HEK293 (cell line): ENCODE measurements at regions not wholly inside any gene's neighbourhood (a gene's known extent, or its start where the extent isn't known, plus 50 kb on each side); places are given as distances from the start of the nearest gene placed in this dataset.

Experiments used
- BCL11A ChIP-seq: fragments of 450-650 bp; formaldehyde crosslinking; IDR thresholded peaks from 2 replicates; pipeline ENCODE4 v1.5.1; 2016; ENCODE audit warnings: low read depth, missing biosample characterization, missing genetic modification characterization
- YY1 ChIP-seq: fragments of 450-650 bp; formaldehyde crosslinking; IDR thresholded peaks from 2 replicates; pipeline ENCODE4 v1.5.1; 2018; ENCODE audit warnings: missing biosample characterization, missing genetic modification characterization
- ZBTB8A ChIP-seq: fragments of 450-650 bp; formaldehyde crosslinking; IDR thresholded peaks from 2 replicates; pipeline ENCODE4 v1.5.1; 2016; ENCODE audit warnings: missing biosample characterization, missing genetic modification characterization
- ZNF274 ChIP-seq, 2 experiments: fragments of 200-500 bp in 1 of 2; fragments of 450-650 bp in 1 of 2; sonication (Bioruptor generic) in 1 of 2; formaldehyde crosslinking in 1 of 2; IDR thresholded peaks; 2 replicates each; pipeline versions ENCODE4 v1.5.1 to v1.6.1; 2014 to 2016; ENCODE audit warnings: borderline replicate concordance in 1 of 2, inconsistent platforms in 1 of 2, low read length in 1 of 2, missing biosample characterization in 1 of 2, missing genetic modification characterization in 1 of 2
- ZNF324 ChIP-seq: fragments of 450-650 bp; formaldehyde crosslinking; IDR thresholded peaks from 2 replicates; pipeline ENCODE4 v1.5.1; 2016; ENCODE audit warnings: missing biosample characterization, missing genetic modification characterization
- ZNF404 ChIP-seq: fragments of 450-650 bp; formaldehyde crosslinking; IDR thresholded peaks from 2 replicates; pipeline ENCODE4 v1.5.1; 2017; ENCODE audit warnings: missing biosample characterization, missing genetic modification characterization
- ZNF423 ChIP-seq: fragments of 450-650 bp; formaldehyde crosslinking; IDR thresholded peaks from 2 replicates; pipeline ENCODE4 v1.5.1; 2016; ENCODE audit warnings: missing biosample characterization, missing genetic modification characterization
- TF ChIP-seq, protein P1 (sequence below): fragments of 450-650 bp; formaldehyde crosslinking; IDR thresholded peaks from 2 replicates; pipeline ENCODE4 v1.5.1; 2016; ENCODE audit warnings: missing biosample characterization, missing genetic modification characterization
- TF ChIP-seq, protein P2 (sequence below): fragments of 450-650 bp; formaldehyde crosslinking; optimal IDR thresholded peaks from 2 replicates; pipeline ENCODE3; 2016; ENCODE audit warnings: missing biosample characterization, mild to moderate bottlenecking, missing genetic modification characterization
- TF ChIP-seq, protein P3 (sequence below): fragments of 450-650 bp; formaldehyde crosslinking; IDR thresholded peaks from 2 replicates; pipeline ENCODE4 v1.5.1; 2016; ENCODE audit warnings: missing biosample characterization, missing genetic modification characterization

DNA sequence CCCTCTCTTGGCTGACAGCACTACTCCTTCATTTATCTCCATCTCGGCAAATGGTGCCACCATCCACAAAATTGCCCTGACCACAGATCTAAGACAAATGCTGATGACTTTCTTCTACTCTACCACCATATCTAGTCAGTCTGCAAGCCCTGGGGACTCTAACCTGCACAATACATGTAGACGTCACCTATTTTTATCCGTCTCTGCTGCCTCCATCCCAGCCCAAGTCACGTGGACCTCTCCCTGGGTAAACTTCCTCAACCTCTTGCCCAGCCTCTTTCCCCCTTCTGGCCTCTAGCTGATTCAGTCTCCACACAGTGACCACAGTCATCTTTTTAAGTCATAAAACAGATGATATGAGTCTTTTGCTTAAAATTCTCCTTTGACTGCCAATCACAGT is 1203.0 kb downstream of the AACS start:
- TF ChIP-seq ZBTB8A, result no peak
- TF ChIP-seq ZNF274 (IDR thresholded peaks at IDR 0.05; ENCODE audit: low read length), result no peak
- TF ChIP-seq ZNF274 (tag by site-specific recombination; IDR thresholded peaks at IDR 0.05; ENCODE audit: borderline replicate concordance), result no peak
- TF ChIP-seq, protein P1, sequence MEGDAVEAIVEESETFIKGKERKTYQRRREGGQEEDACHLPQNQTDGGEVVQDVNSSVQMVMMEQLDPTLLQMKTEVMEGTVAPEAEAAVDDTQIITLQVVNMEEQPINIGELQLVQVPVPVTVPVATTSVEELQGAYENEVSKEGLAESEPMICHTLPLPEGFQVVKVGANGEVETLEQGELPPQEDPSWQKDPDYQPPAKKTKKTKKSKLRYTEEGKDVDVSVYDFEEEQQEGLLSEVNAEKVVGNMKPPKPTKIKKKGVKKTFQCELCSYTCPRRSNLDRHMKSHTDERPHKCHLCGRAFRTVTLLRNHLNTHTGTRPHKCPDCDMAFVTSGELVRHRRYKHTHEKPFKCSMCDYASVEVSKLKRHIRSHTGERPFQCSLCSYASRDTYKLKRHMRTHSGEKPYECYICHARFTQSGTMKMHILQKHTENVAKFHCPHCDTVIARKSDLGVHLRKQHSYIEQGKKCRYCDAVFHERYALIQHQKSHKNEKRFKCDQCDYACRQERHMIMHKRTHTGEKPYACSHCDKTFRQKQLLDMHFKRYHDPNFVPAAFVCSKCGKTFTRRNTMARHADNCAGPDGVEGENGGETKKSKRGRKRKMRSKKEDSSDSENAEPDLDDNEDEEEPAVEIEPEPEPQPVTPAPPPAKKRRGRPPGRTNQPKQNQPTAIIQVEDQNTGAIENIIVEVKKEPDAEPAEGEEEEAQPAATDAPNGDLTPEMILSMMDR (tag by site-specific recombination), result no peak
- no peak for TF ChIP-seq ZNF324 (tag by site-specific recombination)
- TF ChIP-seq, protein P2, sequence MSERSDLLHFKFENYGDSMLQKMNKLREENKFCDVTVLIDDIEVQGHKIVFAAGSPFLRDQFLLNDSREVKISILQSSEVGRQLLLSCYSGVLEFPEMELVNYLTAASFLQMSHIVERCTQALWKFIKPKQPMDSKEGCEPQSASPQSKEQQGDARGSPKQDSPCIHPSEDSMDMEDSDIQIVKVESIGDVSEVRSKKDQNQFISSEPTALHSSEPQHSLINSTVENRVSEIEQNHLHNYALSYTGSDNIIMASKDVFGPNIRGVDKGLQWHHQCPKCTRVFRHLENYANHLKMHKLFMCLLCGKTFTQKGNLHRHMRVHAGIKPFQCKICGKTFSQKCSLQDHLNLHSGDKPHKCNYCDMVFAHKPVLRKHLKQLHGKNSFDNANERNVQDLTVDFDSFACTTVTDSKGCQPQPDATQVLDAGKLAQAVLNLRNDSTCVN (tag by site-specific recombination), result no peak
- TF ChIP-seq ZNF423, result no peak
- TF ChIP-seq ZNF404 (tag by site-specific recombination), result no peak
- TF ChIP-seq BCL11A, result no peak
- no peak for TF ChIP-seq YY1
- TF ChIP-seq, protein P3, sequence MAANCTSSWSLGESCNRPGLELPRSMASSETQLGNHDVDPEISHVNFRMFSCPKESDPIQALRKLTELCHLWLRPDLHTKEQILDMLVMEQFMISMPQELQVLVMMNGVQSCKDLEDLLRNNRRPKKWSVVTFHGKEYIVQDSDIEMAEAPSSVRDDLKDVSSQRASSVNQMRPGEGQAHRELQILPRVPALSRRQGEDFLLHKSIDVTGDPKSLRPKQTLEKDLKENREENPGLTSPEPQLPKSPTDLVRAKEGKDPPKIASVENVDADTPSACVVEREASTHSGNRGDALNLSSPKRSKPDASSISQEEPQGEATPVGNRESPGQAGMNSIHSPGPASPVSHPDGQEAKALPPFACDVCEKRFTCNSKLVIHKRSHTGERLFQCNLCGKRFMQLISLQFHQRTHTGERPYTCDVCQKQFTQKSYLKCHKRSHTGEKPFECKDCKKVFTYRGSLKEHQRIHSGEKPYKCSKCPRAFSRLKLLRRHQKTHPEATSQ (tag by site-specific recombination), result no peak
